DMS53 (cell line): ENCODE measurements at regions not wholly inside any gene's neighbourhood (a gene's known extent, or its start where the extent isn't known, plus 50 kb on each side); places are given as distances from the start of the nearest gene placed in this dataset.
"Not testable (repeated sequence)": the region's sequence is repeated elsewhere in the genome, so short reads cannot be mapped to it uniquely, and the experiment has no call there.

Source experiments
- DNase-seq: peaks from one replicate; lab custom pipeline; 2025; lab: John Stamatoyannopoulos, UW

GRCh38 chr2:43071599-43072550, 154.5 kb downstream of the ZFP36L2 start:
- no peak for DNase-seq

- DNase-seq, result no peak
These were observed 155.5 kb downstream of the ZFP36L2 start for GRCh38 chr2:43070676-43071502.

- peak; percentile 5 for DNase-seq
These were observed 156.4 kb downstream of the ZFP36L2 start for GRCh38 chr2:43070030-43070429.

- no peak for DNase-seq
These were observed 157.5 kb downstream of the ZFP36L2 start for GRCh38 chr2:43068631-43069517.

- no peak for DNase-seq
These were observed 158.3 kb downstream of the ZFP36L2 start for GRCh38 chr2:43068041-43068533.

- DNase-seq, result no peak
These were observed 159.0 kb downstream of the ZFP36L2 start for GRCh38 chr2:43067254-43068040.

GRCh38 chr2:43066541-43067253, 159.7 kb downstream of the ZFP36L2 start:
- DNase-seq, result not testable (repeated sequence)

GRCh38 chr2:43065871-43066270, 160.5 kb downstream of the ZFP36L2 start:
- DNase-seq, result no peak

- DNase-seq, result no peak
These were observed 161.4 kb downstream of the ZFP36L2 start for GRCh38 chr2:43065036-43065435.

- DNase-seq, result not testable (repeated sequence)
These were observed 163.3 kb downstream of the ZFP36L2 start for GRCh38 chr2:43063096-43063495.

- DNase-seq, result no peak
These were observed 164.3 kb downstream of the ZFP36L2 start for GRCh38 chr2:43062058-43062457.

GRCh38 chr2:43060390-43061016, 165.9 kb downstream of the ZFP36L2 start:
- DNase-seq, result no peak

GRCh38 chr2:43059183-43059897, 167.1 kb downstream of the ZFP36L2 start:
- peak; percentile 30 for DNase-seq

GRCh38 chr2:43058726-43059110, 167.7 kb downstream of the ZFP36L2 start:
- DNase-seq, result no peak

GRCh38 chr2:43057742-43058725, 168.4 kb downstream of the ZFP36L2 start:
- no peak for DNase-seq

- DNase-seq, result no peak
These were observed 169.2 kb downstream of the ZFP36L2 start for GRCh38 chr2:43057026-43057741.

- no peak for DNase-seq
These were observed 170.4 kb downstream of the ZFP36L2 start for GRCh38 chr2:43055985-43056384.
